ENCODE measurements at regions not wholly inside any gene's neighbourhood (a gene's known extent, or its start where the extent isn't known, plus 50 kb on each side); places are given as distances from the start of the nearest gene placed in this dataset.
A peak's percentile ranks its signal among the peaks of the same experiment; 100 is the strongest.

- DNase-seq, result no peak
Observed at GRCh38 chr2:139819273-139819796, 1039.1 kb upstream of the NXPH2 start.

- DNase-seq, result no peak
Observed at GRCh38 chr2:139814458-139814857, 1034.3 kb upstream of the NXPH2 start.

GRCh38 chr2:139813340-139813739 lies 1033.2 kb upstream of the NXPH2 start:
- DNase-seq, result no peak

GRCh38 chr2:139805441-139805840 lies 1025.3 kb upstream of the NXPH2 start:
- DNase-seq, result peak in 1 of 2 experiments; percentile 46

GRCh38 chr2:139798391-139798790 lies 1018.2 kb upstream of the NXPH2 start:
- no peak for DNase-seq

GRCh38 chr2:139790807-139791752 lies 1010.9 kb upstream of the NXPH2 start:
- DNase-seq, result peak in 1 of 2 experiments; percentile 13

- no peak for DNase-seq
Observed at GRCh38 chr2:139790136-139790535, 1009.9 kb upstream of the NXPH2 start.

GRCh38 chr2:139778732-139779131 lies 998.5 kb upstream of the NXPH2 start:
- no peak for DNase-seq

GRCh38 chr2:139773720-139774277 lies 993.6 kb upstream of the NXPH2 start:
- peak in 1 of 2 experiments; percentile 6 for DNase-seq

GRCh38 chr2:139769633-139770032 lies 989.4 kb upstream of the NXPH2 start:
- no peak for DNase-seq

- no peak for DNase-seq
Observed at GRCh38 chr2:139763705-139764104, 983.5 kb upstream of the NXPH2 start.

- DNase-seq, result no peak
Observed at GRCh38 chr2:139759000-139759505, 978.9 kb upstream of the NXPH2 start.

- no peak for DNase-seq
Observed at GRCh38 chr2:139746901-139747300, 966.7 kb upstream of the NXPH2 start.

- no peak for DNase-seq
Observed at GRCh38 chr2:139744273-139744672, 964.1 kb upstream of the NXPH2 start.

- no peak for DNase-seq
Observed at GRCh38 chr2:139742216-139743172, 962.3 kb upstream of the NXPH2 start.

- DNase-seq, result no peak
Observed at GRCh38 chr2:139737659-139738058, 957.5 kb upstream of the NXPH2 start.

GRCh38 chr2:139730197-139730596 lies 950.0 kb upstream of the NXPH2 start:
- peak in 1 of 2 experiments; percentile 16 for DNase-seq

GRCh38 chr2:139721411-139721995 lies 941.3 kb upstream of the NXPH2 start:
- no peak for DNase-seq

- no peak for DNase-seq
Observed at GRCh38 chr2:139720056-139720455, 939.9 kb upstream of the NXPH2 start.

- no peak for DNase-seq
Observed at GRCh38 chr2:139704606-139705005, 924.4 kb upstream of the NXPH2 start.

GRCh38 chr2:139694327-139694726 lies 914.1 kb upstream of the NXPH2 start:
- no peak for DNase-seq

GRCh38 chr2:139686205-139686604 lies 906.0 kb upstream of the NXPH2 start:
- DNase-seq, result no peak

Measured in NCI-H2081 (cell line).